Naive thymus-derived CD8-positive, alpha-beta T cell (primary cell): ENCODE measurements at regions not wholly inside any gene's neighbourhood (a gene's known extent, or its start where the extent isn't known, plus 50 kb on each side); places are given as distances from the start of the nearest gene placed in this dataset.
"Not testable (repeated sequence)": the region's sequence is repeated elsewhere in the genome, so short reads cannot be mapped to it uniquely, and the experiment has no call there.

Experiments used
- ATAC-seq, 2 donors: fragments of 150-1000 bp; cut with Tn5 transposase in 1 of 2; sonication (Bioruptor Pico), chemical (Tn5 transposase) in 1 of 2; 1 replicate in 1 of 2; 2 replicates in 1 of 2; pipeline ENCODE4 v1.10.0; 2021; ENCODE audit warnings: mild to moderate bottlenecking in 2 of 2, moderate library complexity in 2 of 2
- POLR2A ChIA-PET: fragments of 350-600 bp; sonication (Branson Sonifier 250); formaldehyde crosslinking; loops from one replicate; lab custom pipeline; 2021; ENCODE audit warnings: antibody characterized with exemption; lab: Charles Lee
- DNase-seq, 10 donors: peaks; one replicate each; pipeline versions ENCODE4 v3.0.0 to v3.0.0-alpha.2; 2020 to 2022
- H3K27ac Mint-ChIP-seq, 10 donors: one replicate each; pipeline ENCODE4 v1.8.0; 2020 to 2022; ENCODE audit warnings: mild to moderate bottlenecking in 10 of 10, mixed read lengths in 10 of 10, moderate library complexity in 4 of 10, inconsistent platforms in 1 of 10
- H3K27me3 Mint-ChIP-seq, 5 donors: one replicate each; pipeline ENCODE4 v1.8.0; 2021 to 2022; ENCODE audit warnings: mixed read lengths in 5 of 5
- H3K36me3 Mint-ChIP-seq, 3 donors: one replicate each; pipeline ENCODE4 v1.8.0; 2020 to 2022; ENCODE audit warnings: mixed read lengths in 3 of 3, mild to moderate bottlenecking in 2 of 3, inconsistent platforms in 1 of 3
- H3K4me1 Mint-ChIP-seq, 4 donors: one replicate each; pipeline ENCODE4 v1.8.0; 2021 to 2022; ENCODE audit warnings: mixed read lengths in 4 of 4
- H3K4me3 Mint-ChIP-seq, 10 donors: one replicate each; pipeline ENCODE4 v1.8.0; 2020 to 2022; ENCODE audit warnings: mild to moderate bottlenecking in 10 of 10, mixed read lengths in 10 of 10, moderate library complexity in 6 of 10, inconsistent platforms in 1 of 10
- H3K9me3 Mint-ChIP-seq, 9 donors: one replicate each; pipeline ENCODE4 v1.8.0; 2020 to 2022; ENCODE audit warnings: mixed read lengths in 9 of 9, mild to moderate bottlenecking in 3 of 9, inconsistent platforms in 1 of 9, moderate library complexity in 1 of 9

- H3K4me1 Mint-ChIP-seq = peaks cover 0 to 6% (median 4%) of the 10 kb centered on the region in 4 donors
- DNase-seq = no peak
- no peak for ATAC-seq
- H3K36me3 Mint-ChIP-seq = no peaks in the 10 kb centered on the region
- H3K27ac Mint-ChIP-seq = no peak overlapping the region
- no peak overlapping the region for H3K4me3 Mint-ChIP-seq
- H3K27me3 Mint-ChIP-seq = peaks cover 2 to 32% (median 8%) of the 10 kb centered on the region in 5 donors
- POLR2A ChIA-PET = no interaction called here
- H3K9me3 Mint-ChIP-seq = peaks cover 0 to 4% (median 0%) of the 10 kb centered on the region in 9 donors
These were observed 292.7 kb upstream of the G2E3 start for GRCh38 chr14:30266290-30266689.

GRCh38 chr14:30267141-30267540 is 291.8 kb upstream of the G2E3 start:
- no peaks in the 10 kb centered on the region for H3K36me3 Mint-ChIP-seq
- H3K27ac Mint-ChIP-seq = no peak overlapping the region
- no peak for ATAC-seq
- peaks cover 0 to 6% (median 4%) of the 10 kb centered on the region in 4 donors for H3K4me1 Mint-ChIP-seq
- H3K9me3 Mint-ChIP-seq = peaks cover 0 to 4% (median 0%) of the 10 kb centered on the region in 9 donors
- POLR2A ChIA-PET = no interaction called here
- DNase-seq = no peak
- no peak overlapping the region for H3K4me3 Mint-ChIP-seq
- peaks cover 2 to 32% (median 8%) of the 10 kb centered on the region in 5 donors for H3K27me3 Mint-ChIP-seq

- Mint-ChIP-seq H3K27me3 (peaks cover 2 to 18% (median 6%) of the 10 kb centered on the region in 5 donors), H3K27ac (no peak overlapping the region), H3K36me3 (no peaks in the 10 kb centered on the region), H3K4me3 (peak overlapping the region; percentile 9 to 56 (median 30)), H3K4me1 (peaks cover 0 to 6% (median 3%) of the 10 kb centered on the region in 4 donors), H3K9me3 (peaks cover 0 to 4% (median 0%) of the 10 kb centered on the region in 9 donors)
- ATAC-seq = peak; percentile 52 to 55
- peak in 8 of 10 donors; percentile 4 to 32 (median 17) for DNase-seq
- POLR2A ChIA-PET = no interaction called here
These were observed 288.5 kb upstream of the G2E3 start for GRCh38 chr14:30270200-30271161.

GRCh38 chr14:30271811-30272323 is 287.1 kb upstream of the G2E3 start:
- no peaks in the 10 kb centered on the region for H3K36me3 Mint-ChIP-seq
- peaks cover 0 to 6% (median 3%) of the 10 kb centered on the region in 4 donors for H3K4me1 Mint-ChIP-seq
- POLR2A ChIA-PET = no interaction called here
- H3K27me3 Mint-ChIP-seq = peaks cover 2 to 14% (median 9%) of the 10 kb centered on the region in 5 donors
- no peak overlapping the region for H3K27ac Mint-ChIP-seq
- no peak overlapping the region for H3K4me3 Mint-ChIP-seq
- DNase-seq (no peak), ATAC-seq (no peak)
- peaks cover 0 to 11% (median 3%) of the 10 kb centered on the region in 9 donors for H3K9me3 Mint-ChIP-seq

GRCh38 chr14:30272848-30273832 is 285.8 kb upstream of the G2E3 start:
- DNase-seq = no peak
- Mint-ChIP-seq H3K4me1 (peaks cover 0 to 6% (median 3%) of the 10 kb centered on the region in 4 donors), H3K4me3 (no peak overlapping the region), H3K36me3 (no peaks in the 10 kb centered on the region), H3K27ac (no peak overlapping the region), H3K27me3 (peaks cover 2 to 17% (median 9%) of the 10 kb centered on the region in 5 donors), H3K9me3 (peaks cover 0 to 19% (median 4%) of the 10 kb centered on the region in 9 donors)
- POLR2A ChIA-PET = no interaction called here
- no peak for ATAC-seq

- H3K27ac Mint-ChIP-seq = no peak overlapping the region
- POLR2A ChIA-PET = no interaction called here
These were observed 283.4 kb upstream of the G2E3 start for GRCh38 chr14:30275604-30276003.

GRCh38 chr14:30277268-30277667 is 281.7 kb upstream of the G2E3 start:
- Mint-ChIP-seq H3K4me3 (no peak overlapping the region), H3K4me1 (no peaks in the 10 kb centered on the region), H3K9me3 (peaks cover 2 to 30% (median 6%) of the 10 kb centered on the region in 9 donors), H3K27me3 (peaks cover 0 to 11% (median 0%) of the 10 kb centered on the region in 5 donors), H3K27ac (no peak overlapping the region), H3K36me3 (peaks cover 0 to 4% (median 0%) of the 10 kb centered on the region in 3 donors)
- DNase-seq = no peak
- no peak for ATAC-seq
- POLR2A ChIA-PET = no interaction called here

More at GRCh38 chr14:30275604-30276003, 283.4 kb upstream of the G2E3 start:
- DNase-seq (no peak), ATAC-seq (no peak)
- H3K4me3 Mint-ChIP-seq = no peak overlapping the region
- H3K27me3 Mint-ChIP-seq = peaks cover 0 to 11% (median 0%) of the 10 kb centered on the region in 5 donors
- no peaks in the 10 kb centered on the region for H3K4me1 Mint-ChIP-seq
- peaks cover 2 to 30% (median 6%) of the 10 kb centered on the region in 9 donors for H3K9me3 Mint-ChIP-seq
- H3K36me3 Mint-ChIP-seq = peaks cover 0 to 4% (median 0%) of the 10 kb centered on the region in 3 donors

GRCh38 chr14:30278856-30279255 is 280.1 kb upstream of the G2E3 start:
- H3K27ac Mint-ChIP-seq, H3K4me3 Mint-ChIP-seq: not testable (repeated sequence)

GRCh38 chr14:30283822-30284446 is 275.0 kb upstream of the G2E3 start:
- Mint-ChIP-seq H3K4me1 (no peaks in the 10 kb centered on the region), H3K4me3 (no peak overlapping the region), H3K36me3 (peaks cover 0 to 4% (median 0%) of the 10 kb centered on the region in 3 donors), H3K9me3 (peaks cover 0 to 11% (median 0%) of the 10 kb centered on the region in 9 donors), H3K27ac (no peak overlapping the region), H3K27me3 (peaks cover 0 to 10% (median 0%) of the 10 kb centered on the region in 5 donors)
- DNase-seq = no peak
- ATAC-seq = no peak
- POLR2A ChIA-PET = no interaction called here

More at GRCh38 chr14:30278856-30279255, 280.1 kb upstream of the G2E3 start:
- DNase-seq, ATAC-seq, H3K4me1 Mint-ChIP-seq, H3K36me3 Mint-ChIP-seq, POLR2A ChIA-PET: not testable (repeated sequence)
- peaks cover 0 to 11% (median 2%) of the 10 kb centered on the region in 5 donors for H3K27me3 Mint-ChIP-seq
- H3K9me3 Mint-ChIP-seq = peaks cover 2 to 30% (median 6%) of the 10 kb centered on the region in 9 donors

GRCh38 chr14:30284808-30285207 is 274.1 kb upstream of the G2E3 start:
- no peak overlapping the region for H3K27ac Mint-ChIP-seq

GRCh38 chr14:30287579-30288445 is 271.1 kb upstream of the G2E3 start:
- Mint-ChIP-seq H3K9me3 (no peaks in the 10 kb centered on the region), H3K4me1 (no peaks in the 10 kb centered on the region), H3K27ac (no peak overlapping the region), H3K36me3 (no peaks in the 10 kb centered on the region), H3K27me3 (peaks cover 0 to 11% (median 3%) of the 10 kb centered on the region in 5 donors), H3K4me3 (no peak overlapping the region)
- POLR2A ChIA-PET = no interaction called here
- ATAC-seq (no peak), DNase-seq (no peak)

More at GRCh38 chr14:30284808-30285207, 274.1 kb upstream of the G2E3 start:
- Mint-ChIP-seq H3K4me3 (no peak overlapping the region), H3K27me3 (peaks cover 0 to 10% (median 0%) of the 10 kb centered on the region in 5 donors), H3K36me3 (peaks cover 0 to 4% (median 0%) of the 10 kb centered on the region in 3 donors), H3K4me1 (no peaks in the 10 kb centered on the region), H3K9me3 (peaks cover 0 to 9% (median 0%) of the 10 kb centered on the region in 9 donors)
- POLR2A ChIA-PET = no interaction called here
- ATAC-seq (no peak), DNase-seq (no peak)
